ENCODE measurements at regions not wholly inside any gene's neighbourhood (a gene's known extent, or its start where the extent isn't known, plus 50 kb on each side); places are given as distances from the start of the nearest gene placed in this dataset.

DNA sequence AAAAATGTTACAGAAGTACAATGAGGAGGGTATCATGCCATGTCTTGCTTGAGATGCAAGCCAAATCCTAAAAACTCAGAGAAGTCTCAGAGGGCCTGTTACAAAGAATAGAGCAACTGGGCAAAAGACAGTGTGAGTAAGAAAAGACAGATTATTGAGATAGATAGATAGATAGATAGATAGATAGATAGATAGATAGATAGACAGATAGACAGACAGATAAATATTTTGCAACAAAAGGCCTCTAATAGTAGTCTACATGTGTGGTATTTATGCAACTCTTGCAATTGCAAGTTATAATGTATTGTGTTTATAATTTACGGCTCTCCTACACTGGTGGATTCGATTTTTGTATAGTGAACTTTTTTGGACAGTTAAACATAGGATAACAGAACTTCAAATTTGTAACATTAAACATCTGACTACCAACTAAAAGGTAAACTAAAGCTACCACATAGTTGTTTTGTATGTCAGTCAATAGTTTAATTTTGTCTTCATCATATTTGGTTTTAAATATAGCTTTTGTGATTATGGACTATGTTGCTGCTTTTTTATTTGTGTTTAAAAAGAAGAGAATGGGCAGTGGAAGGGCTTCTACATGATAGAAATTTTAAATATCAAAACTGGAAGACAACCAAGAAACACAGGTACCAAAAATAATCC, 740.7 kb upstream of the LRRTM4 start:
- H3K4me3 ChIP-seq (ENCODE audit: low read length), result no peak overlapping the region
- no peak for DNase-seq (ENCODE audit: low read depth)
- TF ChIP-seq, protein P1, sequence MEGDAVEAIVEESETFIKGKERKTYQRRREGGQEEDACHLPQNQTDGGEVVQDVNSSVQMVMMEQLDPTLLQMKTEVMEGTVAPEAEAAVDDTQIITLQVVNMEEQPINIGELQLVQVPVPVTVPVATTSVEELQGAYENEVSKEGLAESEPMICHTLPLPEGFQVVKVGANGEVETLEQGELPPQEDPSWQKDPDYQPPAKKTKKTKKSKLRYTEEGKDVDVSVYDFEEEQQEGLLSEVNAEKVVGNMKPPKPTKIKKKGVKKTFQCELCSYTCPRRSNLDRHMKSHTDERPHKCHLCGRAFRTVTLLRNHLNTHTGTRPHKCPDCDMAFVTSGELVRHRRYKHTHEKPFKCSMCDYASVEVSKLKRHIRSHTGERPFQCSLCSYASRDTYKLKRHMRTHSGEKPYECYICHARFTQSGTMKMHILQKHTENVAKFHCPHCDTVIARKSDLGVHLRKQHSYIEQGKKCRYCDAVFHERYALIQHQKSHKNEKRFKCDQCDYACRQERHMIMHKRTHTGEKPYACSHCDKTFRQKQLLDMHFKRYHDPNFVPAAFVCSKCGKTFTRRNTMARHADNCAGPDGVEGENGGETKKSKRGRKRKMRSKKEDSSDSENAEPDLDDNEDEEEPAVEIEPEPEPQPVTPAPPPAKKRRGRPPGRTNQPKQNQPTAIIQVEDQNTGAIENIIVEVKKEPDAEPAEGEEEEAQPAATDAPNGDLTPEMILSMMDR (conservative IDR thresholded peaks at IDR 0.05; ENCODE audit: low read depth, low read length), result no peak

DNA sequence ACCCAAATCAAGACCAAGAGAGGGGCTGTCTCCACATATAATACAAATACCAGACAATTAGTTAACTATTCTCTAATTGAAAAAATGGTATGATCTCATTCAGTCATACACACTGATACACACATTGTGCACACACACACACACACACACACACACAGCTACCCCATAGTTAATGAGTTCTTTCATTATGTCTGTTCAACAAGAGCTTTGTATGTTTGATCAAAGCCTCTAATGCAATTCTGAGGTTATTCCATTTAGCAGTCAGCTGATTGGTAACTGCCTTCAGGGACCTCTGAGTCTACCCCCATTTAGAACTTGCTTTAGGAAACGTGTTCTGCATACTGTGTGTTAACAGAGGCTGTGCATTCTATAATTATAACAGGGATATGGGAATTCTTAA, 741.4 kb upstream of the LRRTM4 start:
- H3K4me3 ChIP-seq (ENCODE audit: low read length), result no peak overlapping the region
- TF ChIP-seq, protein P1 (conservative IDR thresholded peaks at IDR 0.05; ENCODE audit: low read depth, low read length), result no peak
- no peak for DNase-seq (ENCODE audit: low read depth)

DNA sequence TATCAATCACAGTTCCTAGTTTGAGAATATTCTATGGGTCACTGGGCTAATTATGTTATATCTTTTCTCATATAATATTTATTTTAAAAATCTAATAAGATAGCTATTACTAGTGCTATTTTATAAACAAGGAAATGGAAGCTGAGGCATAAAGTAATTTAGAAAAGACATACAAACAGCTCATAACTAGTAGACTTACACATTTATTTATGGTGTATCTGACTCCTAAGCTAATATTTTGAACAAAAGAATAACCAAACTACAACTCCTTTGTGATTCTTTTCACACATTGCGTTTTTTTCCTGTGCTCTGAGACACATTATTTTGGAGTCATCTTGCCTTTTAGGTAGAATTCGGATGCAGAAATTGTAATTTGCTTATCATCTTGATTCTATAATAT, 742.0 kb upstream of the LRRTM4 start:
- TF ChIP-seq, protein P1 (conservative IDR thresholded peaks at IDR 0.05; ENCODE audit: low read depth, low read length), result no peak
- DNase-seq (ENCODE audit: low read depth), result no peak
- no peak overlapping the region for H3K4me3 ChIP-seq (ENCODE audit: low read length)

DNA sequence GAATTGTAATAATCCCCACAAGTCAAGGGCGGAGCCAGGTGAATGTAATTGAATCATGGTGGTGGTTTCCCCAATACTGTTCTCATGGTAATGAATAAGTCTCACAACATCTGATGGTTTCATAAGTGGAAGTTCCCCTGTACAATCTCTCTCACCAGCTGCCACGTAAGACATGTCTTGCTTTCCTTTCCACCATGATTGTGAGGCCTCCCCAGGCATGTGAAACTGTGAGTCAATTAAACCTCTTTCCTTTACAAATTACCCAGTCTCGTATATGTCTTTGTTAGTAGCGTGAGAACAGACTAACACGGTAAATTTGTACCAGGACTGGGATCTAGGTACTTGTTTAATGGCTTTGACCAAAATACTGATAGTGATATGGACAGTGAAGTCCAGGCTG, 744.3 kb upstream of the REG3G start:
- DNase-seq (ENCODE audit: low read depth), result no peak
- TF ChIP-seq, protein P1 (conservative IDR thresholded peaks at IDR 0.05; ENCODE audit: low read depth, low read length), result no peak
- no peak overlapping the region for H3K4me3 ChIP-seq (ENCODE audit: low read length)

DNA sequence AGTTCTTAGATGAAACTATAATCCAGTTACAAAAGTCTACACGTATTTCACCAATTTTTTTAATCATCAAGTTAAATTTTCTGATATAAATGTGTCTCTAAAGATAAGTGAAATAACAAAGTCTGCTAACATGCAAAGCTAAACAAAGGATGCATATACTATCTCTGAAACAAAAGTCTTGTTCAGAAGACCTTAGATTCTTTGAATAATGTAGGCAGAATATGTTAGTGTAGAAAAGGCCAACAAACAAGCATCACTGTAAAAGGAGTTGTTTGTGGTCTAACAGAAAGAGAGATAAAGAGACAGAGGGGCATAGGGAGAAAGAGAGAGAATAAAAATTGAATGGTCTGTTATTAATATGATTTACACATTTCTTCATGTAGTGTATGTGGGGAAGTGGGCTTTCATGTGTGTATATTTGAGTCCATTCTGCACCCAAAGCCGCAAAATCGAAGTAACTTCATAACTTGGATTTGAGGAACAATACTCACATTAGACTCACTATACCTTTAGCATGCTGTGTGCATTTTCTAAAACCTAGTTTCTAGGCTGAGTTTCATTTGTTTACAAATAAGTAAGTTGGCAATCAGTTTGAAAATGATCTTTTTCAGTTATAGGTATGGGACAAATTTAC, 734.8 kb upstream of the REG3G start:
- TF ChIP-seq, protein P1 (conservative IDR thresholded peaks at IDR 0.05; ENCODE audit: low read depth, low read length), result no peak
- no peak for DNase-seq (ENCODE audit: low read depth)
- H3K4me3 ChIP-seq (ENCODE audit: low read length), result no peak overlapping the region

DNA sequence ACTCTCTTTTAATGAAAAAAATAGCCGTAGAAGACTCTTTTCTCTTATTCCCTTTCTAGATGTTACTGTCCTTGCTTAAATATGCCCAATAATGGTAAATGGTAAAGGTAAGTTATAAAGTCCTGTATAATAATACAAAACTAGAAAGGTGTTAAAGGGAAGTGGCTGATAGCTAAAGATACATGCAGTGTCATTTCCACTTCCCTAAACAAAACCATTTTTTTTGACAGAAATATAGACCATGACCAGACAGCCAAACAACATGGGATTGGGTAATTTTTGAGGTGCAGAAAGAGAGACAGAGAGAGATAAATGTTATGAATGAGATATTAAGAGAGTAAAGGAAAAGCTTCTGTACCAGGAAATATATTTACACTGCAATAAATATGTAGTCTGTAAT, 731.7 kb upstream of the REG3G start:
- no peak overlapping the region for H3K4me3 ChIP-seq (ENCODE audit: low read length)
- TF ChIP-seq, protein P1 (conservative IDR thresholded peaks at IDR 0.05; ENCODE audit: low read depth, low read length), result no peak
- DNase-seq (ENCODE audit: low read depth), result no peak

DNA sequence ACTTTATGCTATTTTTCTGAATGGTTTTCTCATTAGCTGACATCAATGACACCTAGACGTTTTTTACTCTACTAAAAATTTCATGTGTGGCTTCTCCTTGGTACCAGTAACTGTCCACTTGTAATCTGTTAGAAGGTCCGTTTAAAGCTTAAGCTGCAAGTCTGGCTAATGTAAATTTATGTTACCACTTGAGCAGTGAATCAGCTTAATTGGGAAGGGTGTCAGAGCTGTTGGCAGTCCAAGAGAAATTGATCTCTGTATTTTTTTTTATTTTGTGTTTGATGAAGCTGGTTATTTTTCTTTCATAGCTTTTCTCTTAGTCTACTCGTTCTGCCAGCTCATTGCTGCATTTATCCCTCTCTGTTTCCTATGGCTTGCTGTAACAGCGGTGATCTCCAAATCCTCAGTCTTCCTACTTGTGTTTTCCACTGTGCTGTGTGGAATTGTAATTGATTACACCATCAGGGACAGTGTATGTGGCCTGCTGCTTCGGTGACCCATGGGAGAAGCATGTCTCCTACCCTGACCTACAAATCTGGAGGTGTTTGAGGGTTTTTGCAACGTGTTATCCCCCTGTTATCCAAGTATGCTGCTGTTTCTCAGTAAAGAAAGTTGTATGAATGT, 724.2 kb upstream of the REG3G start:
- no peak overlapping the region for H3K4me3 ChIP-seq (ENCODE audit: low read length)
- DNase-seq (ENCODE audit: low read depth), result no peak
- TF ChIP-seq, protein P1 (conservative IDR thresholded peaks at IDR 0.05; ENCODE audit: low read depth, low read length), result no peak
